DND-41 (cell line): ENCODE measurements at regions not wholly inside any gene's neighbourhood (a gene's known extent, or its start where the extent isn't known, plus 50 kb on each side); places are given as distances from the start of the nearest gene placed in this dataset.
"Not testable (repeated sequence)": the region's sequence is repeated elsewhere in the genome, so short reads cannot be mapped to it uniquely, and the experiment has no call there.

ENCODE experiments used
- EZH2 ChIP-seq: IDR thresholded peaks from 3 replicates; pipeline ENCODE4 v1.6.1; 2012; ENCODE audit warnings: borderline replicate concordance, low read depth, mild to moderate bottlenecking, moderate library complexity, low read length, inconsistent platforms; ENCODE audit not compliant: severe bottlenecking
- TF ChIP-seq, protein P1 (sequence below): IDR thresholded peaks from 2 replicates; pipeline ENCODE4 v1.5.1; 2012; ENCODE audit warnings: borderline replicate concordance, low read length, moderate library complexity, mild to moderate bottlenecking; ENCODE audit not compliant: poor library complexity, severe bottlenecking; ENCODE audit errors: extremely low read depth

DNA sequence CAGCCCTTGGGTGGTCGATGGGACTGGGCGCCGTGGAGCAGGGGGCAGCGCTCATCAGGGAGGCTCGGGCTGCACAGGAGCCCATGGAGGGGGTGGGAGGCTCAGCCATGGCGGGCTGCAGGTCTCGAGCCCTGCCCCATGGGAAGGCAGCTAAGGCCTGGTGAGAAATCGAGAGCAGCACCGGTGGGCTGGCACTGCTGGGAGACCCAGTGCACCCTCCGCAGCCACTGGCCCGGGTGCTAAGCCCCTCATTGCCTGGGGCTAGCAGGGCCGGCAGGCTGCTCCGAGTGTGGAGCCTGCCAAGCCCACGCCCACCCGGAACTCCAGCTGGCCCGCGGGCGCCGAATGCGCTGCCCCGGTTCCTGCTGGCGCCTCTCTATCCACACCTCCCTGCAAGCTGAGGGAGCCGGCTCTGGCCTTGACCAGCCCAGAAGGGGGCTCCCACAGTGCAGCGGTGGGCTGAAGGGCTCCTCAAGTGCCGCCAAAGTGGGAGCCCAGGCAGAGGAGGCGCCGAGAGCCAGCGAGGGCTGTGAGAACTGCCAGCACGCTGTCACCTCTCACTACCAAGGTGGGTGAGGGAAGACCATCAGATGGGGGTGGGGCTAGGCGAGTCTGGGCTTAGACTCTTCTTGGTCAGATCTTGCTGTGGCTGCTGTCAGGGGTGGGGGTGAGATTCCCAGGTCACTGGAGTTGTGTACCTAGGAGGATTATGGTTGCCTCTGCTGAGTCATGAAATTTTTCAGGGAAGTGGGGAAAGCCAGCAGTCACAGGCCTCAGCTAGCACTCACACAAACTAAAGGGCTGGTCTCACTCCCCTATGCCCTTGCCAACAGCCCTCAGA lies 87.0 kb upstream of the NDST4 start:
- TF ChIP-seq, protein P1, sequence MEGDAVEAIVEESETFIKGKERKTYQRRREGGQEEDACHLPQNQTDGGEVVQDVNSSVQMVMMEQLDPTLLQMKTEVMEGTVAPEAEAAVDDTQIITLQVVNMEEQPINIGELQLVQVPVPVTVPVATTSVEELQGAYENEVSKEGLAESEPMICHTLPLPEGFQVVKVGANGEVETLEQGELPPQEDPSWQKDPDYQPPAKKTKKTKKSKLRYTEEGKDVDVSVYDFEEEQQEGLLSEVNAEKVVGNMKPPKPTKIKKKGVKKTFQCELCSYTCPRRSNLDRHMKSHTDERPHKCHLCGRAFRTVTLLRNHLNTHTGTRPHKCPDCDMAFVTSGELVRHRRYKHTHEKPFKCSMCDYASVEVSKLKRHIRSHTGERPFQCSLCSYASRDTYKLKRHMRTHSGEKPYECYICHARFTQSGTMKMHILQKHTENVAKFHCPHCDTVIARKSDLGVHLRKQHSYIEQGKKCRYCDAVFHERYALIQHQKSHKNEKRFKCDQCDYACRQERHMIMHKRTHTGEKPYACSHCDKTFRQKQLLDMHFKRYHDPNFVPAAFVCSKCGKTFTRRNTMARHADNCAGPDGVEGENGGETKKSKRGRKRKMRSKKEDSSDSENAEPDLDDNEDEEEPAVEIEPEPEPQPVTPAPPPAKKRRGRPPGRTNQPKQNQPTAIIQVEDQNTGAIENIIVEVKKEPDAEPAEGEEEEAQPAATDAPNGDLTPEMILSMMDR: not testable (repeated sequence)
- not testable (repeated sequence) for TF ChIP-seq EZH2
